ENCODE measurements at regions not wholly inside any gene's neighbourhood (a gene's known extent, or its start where the extent isn't known, plus 50 kb on each side); places are given as distances from the start of the nearest gene placed in this dataset.

DNA sequence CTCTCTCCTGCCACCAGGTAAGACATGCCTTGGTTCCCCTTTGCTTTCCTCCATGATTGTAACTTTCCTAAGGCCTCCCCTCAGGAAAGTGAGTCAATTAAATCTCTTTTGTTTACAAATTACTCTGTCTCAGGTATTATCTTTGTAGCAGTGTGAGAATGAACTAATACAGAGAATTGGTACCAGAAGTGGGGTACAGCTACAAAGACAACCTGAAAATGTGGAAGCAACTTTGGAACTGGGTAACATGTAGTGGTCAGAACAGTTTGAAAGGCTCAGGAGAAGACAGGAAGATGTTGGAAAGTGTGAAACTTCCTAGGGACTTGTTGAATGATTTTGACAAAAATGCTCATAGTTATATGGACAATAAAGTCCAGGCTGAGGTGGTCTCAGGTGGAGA, 97.2 kb downstream of the FAM170A start:
- no peak overlapping the region for H3K4me3 ChIP-seq (replicated peaks in 1 of 3; ENCODE audit: insufficient read depth in 1 of 3, low read depth in 2 of 3, low read length in 3 of 3)
- ChIA-PET CTCF (ENCODE audit: low intra/inter-chr PET ratio, low total read pairs) (no interaction called here), POLR2A (no interaction called here)
- no peak overlapping the region for H3K4me2 ChIP-seq (ENCODE audit: low read depth, low read length)
- no peaks in the 10 kb centered on the region for H3K79me2 ChIP-seq (ENCODE audit: insufficient read depth, low read length)
- no peaks in the 10 kb centered on the region for H3K4me1 ChIP-seq (ENCODE audit: insufficient read depth, low read length)
- H3K36me3 ChIP-seq (replicated peaks in 1 of 2; ENCODE audit: control insufficient read depth in 1 of 2, insufficient read depth in 2 of 2, low read length in 2 of 2): no peaks in the 10 kb centered on the region
- H3K9me3 ChIP-seq (ENCODE audit: low read length): peaks cover 13% of the 10 kb centered on the region; the same call in 1 of the 2 replicates
- intact Hi-C loops (cut with micrococcal nuclease; ENCODE audit: unreplicated experiment): no loop called here
- ATAC-seq (no peak), FAIRE-seq (no peak), DNase-seq (ENCODE audit: low spot score) (no peak)
- no peaks in the 10 kb centered on the region for H4K20me1 ChIP-seq (ENCODE audit: insufficient read depth, low read length)
- in situ Hi-C loops (cut with HindIII; ENCODE audit: extremely low pct_ligation_motif_present, low pct_unique_long_range_greater_than_20kb): loop anchor here (25.0 kb wide), 1 partner anchor 264 kb away; the partner anchor contains the start of gene HSD17B4
- BruUV-seq (replicated peaks): no TSS peak
- no peak overlapping the region for H2AFZ ChIP-seq (ENCODE audit: low read length)
- no peak overlapping the region for H3K9ac ChIP-seq (ENCODE audit: insufficient read depth, low read depth, low read length)
- TF ChIP-seq ZNF616 (CRISPR knock-in tag; IDR thresholded peaks at IDR 0.05; ENCODE audit: low read depth) (no peak), U2AF1 (optimal IDR thresholded peaks at IDR 0.05; ENCODE audit: low read depth, low read length) (no peak)
- TF ChIP-seq, protein P1, sequence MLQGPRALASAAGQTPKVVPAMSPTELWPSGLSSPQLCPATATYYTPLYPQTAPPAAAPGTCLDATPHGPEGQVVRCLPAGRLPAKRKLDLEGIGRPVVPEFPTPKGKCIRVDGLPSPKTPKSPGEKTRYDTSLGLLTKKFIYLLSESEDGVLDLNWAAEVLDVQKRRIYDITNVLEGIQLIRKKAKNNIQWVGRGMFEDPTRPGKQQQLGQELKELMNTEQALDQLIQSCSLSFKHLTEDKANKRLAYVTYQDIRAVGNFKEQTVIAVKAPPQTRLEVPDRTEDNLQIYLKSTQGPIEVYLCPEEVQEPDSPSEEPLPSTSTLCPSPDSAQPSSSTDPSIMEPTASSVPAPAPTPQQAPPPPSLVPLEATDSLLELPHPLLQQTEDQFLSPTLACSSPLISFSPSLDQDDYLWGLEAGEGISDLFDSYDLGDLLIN (CRISPR knock-in tag; IDR thresholded peaks at IDR 0.05; ENCODE audit: borderline replicate concordance): no peak
- TF ChIP-seq, protein P2, sequence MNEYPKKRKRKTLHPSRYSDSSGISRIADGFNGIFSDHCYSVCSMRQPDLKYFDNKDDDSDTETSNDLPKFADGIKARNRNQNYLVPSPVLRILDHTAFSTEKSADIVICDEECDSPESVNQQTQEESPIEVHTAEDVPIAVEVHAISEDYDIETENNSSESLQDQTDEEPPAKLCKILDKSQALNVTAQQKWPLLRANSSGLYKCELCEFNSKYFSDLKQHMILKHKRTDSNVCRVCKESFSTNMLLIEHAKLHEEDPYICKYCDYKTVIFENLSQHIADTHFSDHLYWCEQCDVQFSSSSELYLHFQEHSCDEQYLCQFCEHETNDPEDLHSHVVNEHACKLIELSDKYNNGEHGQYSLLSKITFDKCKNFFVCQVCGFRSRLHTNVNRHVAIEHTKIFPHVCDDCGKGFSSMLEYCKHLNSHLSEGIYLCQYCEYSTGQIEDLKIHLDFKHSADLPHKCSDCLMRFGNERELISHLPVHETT (CRISPR knock-in tag; conservative IDR thresholded peaks at IDR 0.05): no peak
- TF ChIP-seq, protein P3, sequence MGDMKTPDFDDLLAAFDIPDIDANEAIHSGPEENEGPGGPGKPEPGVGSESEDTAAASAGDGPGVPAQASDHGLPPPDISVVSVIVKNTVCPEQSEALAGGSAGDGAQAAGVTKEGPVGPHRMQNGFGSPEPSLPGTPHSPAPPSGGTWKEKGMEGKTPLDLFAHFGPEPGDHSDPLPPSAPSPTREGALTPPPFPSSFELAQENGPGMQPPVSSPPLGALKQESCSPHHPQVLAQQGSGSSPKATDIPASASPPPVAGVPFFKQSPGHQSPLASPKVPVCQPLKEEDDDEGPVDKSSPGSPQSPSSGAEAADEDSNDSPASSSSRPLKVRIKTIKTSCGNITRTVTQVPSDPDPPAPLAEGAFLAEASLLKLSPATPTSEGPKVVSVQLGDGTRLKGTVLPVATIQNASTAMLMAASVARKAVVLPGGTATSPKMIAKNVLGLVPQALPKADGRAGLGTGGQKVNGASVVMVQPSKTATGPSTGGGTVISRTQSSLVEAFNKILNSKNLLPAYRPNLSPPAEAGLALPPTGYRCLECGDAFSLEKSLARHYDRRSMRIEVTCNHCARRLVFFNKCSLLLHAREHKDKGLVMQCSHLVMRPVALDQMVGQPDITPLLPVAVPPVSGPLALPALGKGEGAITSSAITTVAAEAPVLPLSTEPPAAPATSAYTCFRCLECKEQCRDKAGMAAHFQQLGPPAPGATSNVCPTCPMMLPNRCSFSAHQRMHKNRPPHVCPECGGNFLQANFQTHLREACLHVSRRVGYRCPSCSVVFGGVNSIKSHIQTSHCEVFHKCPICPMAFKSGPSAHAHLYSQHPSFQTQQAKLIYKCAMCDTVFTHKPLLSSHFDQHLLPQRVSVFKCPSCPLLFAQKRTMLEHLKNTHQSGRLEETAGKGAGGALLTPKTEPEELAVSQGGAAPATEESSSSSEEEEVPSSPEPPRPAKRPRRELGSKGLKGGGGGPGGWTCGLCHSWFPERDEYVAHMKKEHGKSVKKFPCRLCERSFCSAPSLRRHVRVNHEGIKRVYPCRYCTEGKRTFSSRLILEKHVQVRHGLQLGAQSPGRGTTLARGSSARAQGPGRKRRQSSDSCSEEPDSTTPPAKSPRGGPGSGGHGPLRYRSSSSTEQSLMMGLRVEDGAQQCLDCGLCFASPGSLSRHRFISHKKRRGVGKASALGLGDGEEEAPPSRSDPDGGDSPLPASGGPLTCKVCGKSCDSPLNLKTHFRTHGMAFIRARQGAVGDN (CRISPR knock-in tag; IDR thresholded peaks at IDR 0.05): no peak
- no peaks in the 10 kb centered on the region for H3K27me3 ChIP-seq (ENCODE audit: control insufficient read depth in 1 of 2, insufficient read depth in 2 of 2, low read length in 2 of 2)
- no peak overlapping the region for H3K27ac ChIP-seq (ENCODE audit: extremely low read length, insufficient read depth, low read length)

Data from HepG2 (cell line).